D721Med (cell line): ENCODE measurements at regions not wholly inside any gene's neighbourhood (a gene's known extent, or its start where the extent isn't known, plus 50 kb on each side); places are given as distances from the start of the nearest gene placed in this dataset.

ENCODE experiments used
- DNase-seq: peaks from one replicate; pipeline ENCODE4 v3.0.0; 2011; ENCODE audit warnings: low spot score; ENCODE audit not compliant: insufficient read length
- FAIRE-seq: peaks from 2 replicates; lab custom pipeline; 2011; peaks lifted over from hg19 to GRCh38; lab: Jason Lieb, UNC
- TF ChIP-seq, protein P1 (sequence below): IDR thresholded peaks from 2 replicates; pipeline ENCODE4 v1.5.1; 2012; ENCODE audit warnings: mild to moderate bottlenecking, control low read depth; ENCODE audit not compliant: insufficient read depth; ENCODE audit errors: missing control alignments

DNA sequence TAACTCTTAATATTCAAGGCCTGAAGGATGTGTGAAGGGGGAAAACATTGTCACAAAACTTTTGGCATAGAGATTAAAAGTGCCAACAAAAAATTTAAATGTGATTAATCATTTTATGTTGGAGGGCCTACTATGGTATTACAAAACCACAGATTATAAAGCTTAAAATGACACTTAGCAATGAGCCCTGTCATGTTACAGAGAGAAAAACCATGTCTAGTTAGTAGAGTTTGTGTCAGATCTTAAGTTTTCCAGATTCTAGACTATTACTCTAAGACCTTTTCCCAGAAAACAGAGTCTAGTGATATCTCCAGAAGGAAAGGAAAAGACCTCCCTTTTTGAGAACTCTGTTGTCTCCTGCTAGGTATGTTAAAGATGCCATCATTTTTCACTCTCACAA lies 239.1 kb upstream of the DKK2 start:
- FAIRE-seq, result no peak
- TF ChIP-seq, protein P1, sequence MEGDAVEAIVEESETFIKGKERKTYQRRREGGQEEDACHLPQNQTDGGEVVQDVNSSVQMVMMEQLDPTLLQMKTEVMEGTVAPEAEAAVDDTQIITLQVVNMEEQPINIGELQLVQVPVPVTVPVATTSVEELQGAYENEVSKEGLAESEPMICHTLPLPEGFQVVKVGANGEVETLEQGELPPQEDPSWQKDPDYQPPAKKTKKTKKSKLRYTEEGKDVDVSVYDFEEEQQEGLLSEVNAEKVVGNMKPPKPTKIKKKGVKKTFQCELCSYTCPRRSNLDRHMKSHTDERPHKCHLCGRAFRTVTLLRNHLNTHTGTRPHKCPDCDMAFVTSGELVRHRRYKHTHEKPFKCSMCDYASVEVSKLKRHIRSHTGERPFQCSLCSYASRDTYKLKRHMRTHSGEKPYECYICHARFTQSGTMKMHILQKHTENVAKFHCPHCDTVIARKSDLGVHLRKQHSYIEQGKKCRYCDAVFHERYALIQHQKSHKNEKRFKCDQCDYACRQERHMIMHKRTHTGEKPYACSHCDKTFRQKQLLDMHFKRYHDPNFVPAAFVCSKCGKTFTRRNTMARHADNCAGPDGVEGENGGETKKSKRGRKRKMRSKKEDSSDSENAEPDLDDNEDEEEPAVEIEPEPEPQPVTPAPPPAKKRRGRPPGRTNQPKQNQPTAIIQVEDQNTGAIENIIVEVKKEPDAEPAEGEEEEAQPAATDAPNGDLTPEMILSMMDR, result no peak
- no peak for DNase-seq

GRCh38 chr4:107270614-107271013 lies 234.5 kb upstream of the DKK2 start:
- TF ChIP-seq, protein P1, result no peak
- FAIRE-seq (no peak), DNase-seq (no peak)

GRCh38 chr4:107269175-107269574 lies 233.1 kb upstream of the DKK2 start:
- DNase-seq, result no peak
- FAIRE-seq, result no peak
- TF ChIP-seq, protein P1, result no peak

DNA sequence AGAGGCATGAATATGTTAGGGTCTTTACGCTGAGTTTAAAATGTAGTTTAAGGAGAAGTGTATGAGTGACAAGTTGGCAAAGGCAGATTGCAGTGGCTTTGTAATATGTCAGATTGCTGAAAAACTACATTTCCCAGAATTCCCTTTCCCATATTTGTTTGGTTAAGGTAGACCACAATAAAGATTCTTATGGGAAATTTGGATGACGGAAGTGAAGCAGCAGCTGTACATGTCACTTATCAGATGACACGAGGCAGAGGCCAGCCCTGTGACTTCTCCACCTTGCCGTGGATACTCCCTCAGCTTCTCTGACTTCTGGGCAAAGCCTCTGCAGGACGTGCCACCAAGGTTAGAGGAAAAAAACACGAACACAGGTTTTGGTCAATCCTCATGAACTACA lies 229.7 kb upstream of the DKK2 start:
- FAIRE-seq, result no peak
- TF ChIP-seq, protein P1, result no peak
- no peak for DNase-seq

DNA sequence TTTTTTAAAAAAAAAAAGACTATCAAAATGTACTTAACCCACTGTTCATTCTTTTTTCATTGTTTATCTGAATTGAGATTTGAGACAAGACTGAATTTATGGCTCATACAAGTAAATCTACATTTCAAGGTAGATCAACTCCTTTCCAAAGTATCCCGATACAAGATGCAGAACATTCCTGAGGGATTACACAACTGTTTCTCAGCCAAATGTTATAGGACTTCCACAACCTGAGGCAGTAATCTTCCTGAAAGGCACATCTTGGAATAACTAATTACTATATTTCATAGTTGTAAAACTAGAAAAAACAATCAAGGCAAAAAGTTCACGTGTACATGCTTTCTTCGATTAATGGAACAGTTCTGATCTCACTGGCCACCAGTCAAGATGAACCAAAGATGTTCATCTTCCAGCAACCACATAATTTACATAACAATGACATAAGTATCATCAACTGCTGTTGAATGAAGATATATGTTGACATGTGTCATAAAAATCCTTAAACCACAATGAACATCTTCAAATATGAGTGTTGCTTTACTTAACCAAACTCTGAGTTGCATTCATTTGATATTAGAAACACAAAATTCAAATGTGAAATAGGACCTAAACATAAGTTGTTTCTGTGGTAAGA lies 225.2 kb upstream of the DKK2 start:
- FAIRE-seq, result no peak
- no peak for DNase-seq
- TF ChIP-seq, protein P1, result no peak

DNA sequence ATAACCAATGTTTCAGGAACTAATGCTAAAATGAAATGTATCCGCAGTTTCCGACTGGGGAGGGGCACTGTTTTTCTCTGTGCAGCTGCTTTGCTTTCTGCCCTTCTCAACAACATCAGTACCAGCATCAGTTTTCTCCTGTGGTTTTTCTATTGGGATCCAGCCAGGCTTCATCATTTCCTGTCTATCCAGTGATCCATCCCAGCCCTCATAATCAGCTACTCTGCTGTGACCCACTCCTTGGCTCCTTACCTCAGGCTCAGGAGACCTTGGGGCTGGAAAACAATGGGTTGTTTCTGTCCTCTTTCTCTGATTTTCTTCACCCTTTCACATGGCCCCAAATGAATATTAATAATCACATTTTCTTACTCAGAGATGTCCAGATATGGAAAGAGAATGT lies 222.2 kb upstream of the DKK2 start:
- DNase-seq (no peak), FAIRE-seq (no peak)
- TF ChIP-seq, protein P1, result no peak

GRCh38 chr4:107255596-107255995 lies 219.5 kb upstream of the DKK2 start:
- TF ChIP-seq, protein P1, result no peak
- DNase-seq (no peak), FAIRE-seq (no peak)
